ENCODE measurements at regions not wholly inside any gene's neighbourhood (a gene's known extent, or its start where the extent isn't known, plus 50 kb on each side); places are given as distances from the start of the nearest gene placed in this dataset.

DNA sequence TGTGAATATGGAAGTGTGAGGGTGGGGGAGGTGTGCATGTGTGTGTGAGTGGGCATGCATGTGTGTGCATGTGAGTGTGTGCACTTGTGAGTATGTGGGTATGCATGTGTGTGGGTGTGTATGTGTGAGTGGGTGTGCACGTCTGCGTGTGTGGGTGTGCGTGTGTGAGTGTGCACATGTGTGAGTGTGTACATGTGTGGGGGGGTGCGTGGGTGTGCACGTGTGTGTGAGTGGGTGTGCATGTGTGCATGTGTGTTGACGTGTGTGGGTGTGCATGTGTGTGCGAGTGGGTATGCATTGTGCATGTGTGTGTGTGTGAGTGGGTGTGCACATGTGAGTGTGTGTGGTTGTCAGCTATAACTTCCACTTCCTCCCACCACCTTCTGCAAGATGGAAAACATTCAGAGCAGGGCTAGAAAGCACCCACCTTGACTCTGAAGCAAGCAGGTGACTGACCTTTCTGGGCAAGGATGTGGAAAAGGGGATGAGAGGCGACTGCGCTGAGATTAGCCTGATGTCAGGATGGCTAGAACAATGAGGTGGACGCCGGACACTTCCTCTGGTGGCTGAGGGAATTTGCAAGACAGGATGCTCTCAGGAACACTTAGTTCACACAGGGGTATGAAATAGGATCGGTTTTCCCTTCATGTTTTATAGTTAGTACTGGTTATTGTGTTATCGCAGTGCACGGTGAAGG, 103.6 kb downstream of the ACKR3 start:
- WGBS, 3 donors = 84 to 87% (median 86%) methylated on average over 14 of the region's 14 CpGs
- Histone ChIP-seq H3K27ac (no peak overlapping the region), H3K9me3 (no peaks in the 10 kb centered on the region), H3K4me1 (peaks cover 14% of the 10 kb centered on the region), H3K36me3 (ENCODE audit: insufficient read depth in 1 of 2, low read depth in 1 of 2) (no peaks in the 10 kb centered on the region), H3K4me3 (no peak overlapping the region), H3K27me3 (ENCODE audit: insufficient read depth in 3 of 3, low read length in 2 of 3) (no peaks in the 10 kb centered on the region)
- intact Hi-C loops (cut with DNase I) = no loop called here
- ATAC-seq = no peak
- DNase-seq = no peak
- TF ChIP-seq CTCF (IDR thresholded peaks at IDR 0.05) = no peak

DNA sequence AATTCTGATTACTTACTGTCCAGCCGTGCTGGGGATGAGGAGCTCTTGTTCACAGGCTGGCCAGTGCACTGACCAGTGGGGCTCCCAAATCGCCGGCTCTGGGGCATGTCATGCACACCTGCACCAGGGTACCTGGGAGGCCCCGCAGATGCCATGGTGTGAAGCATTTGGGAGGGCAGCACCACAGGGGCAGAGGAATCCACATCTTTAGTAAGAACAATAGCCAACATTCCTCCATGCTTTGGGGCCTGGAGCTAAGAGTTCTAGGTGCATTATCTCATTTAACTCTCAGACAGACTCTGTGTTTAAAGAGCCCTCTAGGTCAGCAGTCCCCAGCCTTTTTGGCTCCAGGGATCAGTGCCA, 104.2 kb downstream of the ACKR3 start:
- intact Hi-C loops (cut with DNase I) = no loop called here
- Histone ChIP-seq H3K4me1 (peaks cover 14% of the 10 kb centered on the region), H3K9me3 (no peaks in the 10 kb centered on the region), H3K4me3 (no peak overlapping the region), H3K27me3 (ENCODE audit: insufficient read depth in 3 of 3, low read length in 2 of 3) (no peaks in the 10 kb centered on the region), H3K36me3 (ENCODE audit: insufficient read depth in 1 of 2, low read depth in 1 of 2) (no peaks in the 10 kb centered on the region), H3K27ac (no peak overlapping the region)
- ATAC-seq (no peak), DNase-seq (no peak)
- TF ChIP-seq CTCF (IDR thresholded peaks at IDR 0.05) = no peak
- 91 to 98% (median 94%) methylated on average over 4 of the region's 4 CpGs for WGBS, 3 donors

DNA sequence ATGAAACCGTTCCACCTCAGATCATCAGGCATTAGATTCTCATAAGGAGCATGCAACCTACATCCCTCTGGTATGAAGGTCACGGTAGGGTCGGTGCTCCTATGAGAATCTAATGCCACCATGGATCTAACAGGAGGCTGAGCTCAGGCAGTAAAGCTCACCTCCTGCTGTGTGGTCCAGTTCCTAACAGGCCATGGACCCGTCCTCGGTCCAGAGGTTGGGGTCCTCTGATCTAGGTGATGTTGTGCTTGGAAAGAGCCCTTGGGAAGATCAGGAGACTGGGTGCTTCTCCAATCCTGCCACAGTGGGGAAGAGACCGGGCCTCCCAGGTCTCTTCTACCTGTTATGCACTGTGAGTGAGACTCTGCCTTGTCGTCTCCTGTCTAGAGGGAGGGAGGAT, 104.6 kb downstream of the ACKR3 start:
- Histone ChIP-seq H3K36me3 (ENCODE audit: insufficient read depth in 1 of 2, low read depth in 1 of 2) (no peaks in the 10 kb centered on the region), H3K27me3 (ENCODE audit: insufficient read depth in 3 of 3, low read length in 2 of 3) (no peaks in the 10 kb centered on the region), H3K9me3 (no peaks in the 10 kb centered on the region), H3K27ac (no peak overlapping the region), H3K4me3 (no peak overlapping the region), H3K4me1 (peaks cover 14% of the 10 kb centered on the region)
- TF ChIP-seq CTCF (IDR thresholded peaks at IDR 0.05) = no peak
- 95 to 97% (median 96%) methylated on average over 7 of the region's 7 CpGs for WGBS, 3 donors
- ATAC-seq (no peak), DNase-seq (no peak)
- intact Hi-C loops (cut with DNase I) = no loop called here

- TF ChIP-seq CTCF (IDR thresholded peaks at IDR 0.05) = no peak
- Histone ChIP-seq H3K27ac (no peak overlapping the region), H3K4me3 (no peak overlapping the region), H3K9me3 (no peaks in the 10 kb centered on the region), H3K27me3 (ENCODE audit: insufficient read depth in 3 of 3, low read length in 2 of 3) (no peaks in the 10 kb centered on the region), H3K4me1 (peaks cover 14% of the 10 kb centered on the region), H3K36me3 (ENCODE audit: insufficient read depth in 1 of 2, low read depth in 1 of 2) (no peaks in the 10 kb centered on the region)
- intact Hi-C loops (cut with DNase I) = no loop called here
- DNase-seq (no peak), ATAC-seq (no peak)
- 80 to 88% (median 81%) methylated on average over 7 of the region's 7 CpGs for WGBS, 3 donors
These were observed 105.0 kb downstream of the ACKR3 start for GRCh38 chr2:236674646-236675045.

DNA sequence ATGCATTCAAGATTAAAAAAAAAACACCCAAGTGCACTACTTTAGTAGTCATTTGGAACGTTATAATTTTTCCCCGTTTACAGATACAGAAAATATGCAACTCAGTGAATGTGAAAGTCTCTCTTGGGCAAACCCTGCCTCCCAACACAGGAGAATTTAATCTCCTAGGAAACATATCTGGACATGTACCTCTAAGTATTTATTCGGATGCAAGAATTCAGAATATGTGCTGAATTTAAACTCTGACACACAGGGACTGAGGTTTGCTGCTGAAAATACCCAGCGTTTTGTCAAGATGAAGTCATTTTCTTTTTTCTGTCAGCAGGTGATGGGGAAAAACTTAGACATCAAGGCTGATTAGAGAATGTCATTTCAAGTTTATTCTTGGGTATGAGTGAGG, 105.4 kb downstream of the ACKR3 start:
- intact Hi-C loops (cut with DNase I) = no loop called here
- TF ChIP-seq CTCF (IDR thresholded peaks at IDR 0.05) = no peak
- H3K27ac ChIP-seq = no peak overlapping the region
- no peak for DNase-seq
- H3K36me3 ChIP-seq (ENCODE audit: insufficient read depth in 1 of 2, low read depth in 1 of 2) = no peaks in the 10 kb centered on the region
- no peak overlapping the region for H3K4me3 ChIP-seq
- no peaks in the 10 kb centered on the region for H3K9me3 ChIP-seq
- H3K4me1 ChIP-seq = peaks cover 14% of the 10 kb centered on the region
- 33 to 42% (median 33%) methylated on average over 4 of the region's 4 CpGs for WGBS, 3 donors
- H3K27me3 ChIP-seq (ENCODE audit: insufficient read depth in 3 of 3, low read length in 2 of 3) = no peaks in the 10 kb centered on the region
- peak in 3 of 4 donors; percentile 39 to 77 (median 57) for ATAC-seq

Data from psoas muscle (tissue), 7 donors.